Endothelial cell of umbilical vein (primary cell): ENCODE measurements at regions not wholly inside any gene's neighbourhood (a gene's known extent, or its start where the extent isn't known, plus 50 kb on each side); places are given as distances from the start of the nearest gene placed in this dataset.

ENCODE experiments used
- BruUV-seq: library from RNA; stranded (reverse); fragments of 400-500 nt; replicated peaks from 2 replicates; lab custom pipeline; 2021; lab: Mats Ljungman, UMichigan
- CTCF ChIA-PET: fragments of 300-600, 350-600 bp; sonication (Branson Sonifier 250); formaldehyde crosslinking; loops from one replicate; lab custom pipeline; 2021; ENCODE audit warnings: antibody characterized with exemption, inconsistent platforms; lab: Charles Lee
- POLR2A ChIA-PET: fragments of 300-600, 350-600 bp; sonication (Branson Sonifier 250); formaldehyde crosslinking; loops from one replicate; lab custom pipeline; 2021; ENCODE audit warnings: antibody characterized with exemption, inconsistent platforms; lab: Charles Lee
- DNase-seq: peaks from one replicate; pipeline ENCODE4 v3.0.0-alpha.2; 2011; ENCODE audit warnings: low read depth, low spot score
- FAIRE-seq: peaks from 2 replicates; lab custom pipeline; 2011; peaks lifted over from hg19 to GRCh38; lab: Jason Lieb, UNC
- H2AFZ ChIP-seq: 2 replicates; pipeline ENCODE4 v1.6.0; 2012; ENCODE audit warnings: low read depth, low read length, control low read depth, inconsistent platforms
- H3K27ac ChIP-seq: 2 replicates; pipeline ENCODE4 v1.5.1; 2011; ENCODE audit warnings: low read depth, mild to moderate bottlenecking, control low read depth, low read length, moderate library complexity; ENCODE audit not compliant: insufficient read depth
- H3K27me3 ChIP-seq, 2 experiments: 2 replicates each; pipeline versions ENCODE4 v1.6.0 to v1.6.1; 2011; ENCODE audit warnings: low read length in 2 of 2, mixed read lengths in 1 of 2; ENCODE audit not compliant: control insufficient read depth in 2 of 2, insufficient read depth in 2 of 2
- H3K36me3 ChIP-seq, 2 experiments: 2 replicates in 1 of 2; 3 replicates in 1 of 2; pipeline ENCODE4 v1.5.1; 2011; ENCODE audit warnings: low read length in 2 of 2, mild to moderate bottlenecking in 1 of 2, moderate library complexity in 1 of 2; ENCODE audit not compliant: control insufficient read depth in 2 of 2, insufficient read depth in 2 of 2; ENCODE audit errors: extremely low read depth in 1 of 2
- H3K4me1 ChIP-seq: 3 replicates; pipeline ENCODE4 v1.5.1; 2011; ENCODE audit warnings: mild to moderate bottlenecking, low read length; ENCODE audit not compliant: control insufficient read depth, insufficient read depth; ENCODE audit errors: extremely low read depth
- H3K4me2 ChIP-seq: 2 replicates; pipeline ENCODE4 v1.6.1; 2011; ENCODE audit warnings: low read length, control low read depth, mixed read lengths; ENCODE audit not compliant: insufficient read depth
- H3K4me3 ChIP-seq, 3 experiments: fragments of 200-600 bp in 1 of 3; sonication (generic), shearing (Covaris generic) in 1 of 3; replicated peaks in 1 of 3; 2 replicates each; pipeline ENCODE4 v1.5.1; 2011 to 2016; ENCODE audit warnings: control low read depth in 3 of 3, low read length in 3 of 3, mild to moderate bottlenecking in 2 of 3, inconsistent platforms in 1 of 3, low read depth in 1 of 3, moderate library complexity in 1 of 3; ENCODE audit not compliant: insufficient read depth in 1 of 3
- H3K79me2 ChIP-seq: 2 replicates; pipeline ENCODE4 v1.6.0; 2012; ENCODE audit warnings: low read length, inconsistent platforms; ENCODE audit not compliant: control insufficient read depth, insufficient read depth
- H3K9ac ChIP-seq: replicated peaks from 2 replicates; pipeline ENCODE3; 2011; ENCODE audit warnings: low read length, control low read depth; ENCODE audit not compliant: insufficient read depth; ENCODE audit errors: extremely low read depth
- H3K9me1 ChIP-seq: replicated peaks from 3 replicates; pipeline ENCODE4 v1.6.0; 2011; ENCODE audit warnings: mild to moderate bottlenecking, low read length; ENCODE audit not compliant: control insufficient read depth, insufficient read depth; ENCODE audit errors: extremely low read depth
- H3K9me3 ChIP-seq: replicated peaks from 2 replicates; pipeline ENCODE4 v1.5.1; 2012; ENCODE audit warnings: low read length, inconsistent platforms; ENCODE audit not compliant: control insufficient read depth, insufficient read depth
- H4K20me1 ChIP-seq: replicated peaks from 2 replicates; pipeline ENCODE3; 2011; ENCODE audit warnings: mild to moderate bottlenecking, low read length; ENCODE audit not compliant: control insufficient read depth, insufficient read depth; ENCODE audit errors: extremely low read depth
- EZH2 ChIP-seq: IDR thresholded peaks from 2 replicates; pipeline ENCODE4 v1.6.1; 2012; ENCODE audit warnings: borderline replicate concordance, low read depth, mild to moderate bottlenecking, moderate library complexity, low read length, inconsistent platforms; ENCODE audit not compliant: severe bottlenecking
- FOS ChIP-seq: IDR thresholded peaks from 2 replicates; pipeline ENCODE4 v1.6.1; 2011; ENCODE audit warnings: mild to moderate bottlenecking, low read length, moderate library complexity, borderline replicate concordance; ENCODE audit not compliant: insufficient read depth
- GATA2 ChIP-seq: IDR thresholded peaks from 2 replicates; pipeline ENCODE4 v1.7.0; 2011; ENCODE audit warnings: low read depth, mild to moderate bottlenecking, moderate library complexity, mixed read lengths, low read length; ENCODE audit not compliant: insufficient read length, insufficient read depth
- JUN ChIP-seq: IDR thresholded peaks from 2 replicates; pipeline ENCODE4 v1.6.1; 2011; ENCODE audit warnings: borderline replicate concordance, low read depth; ENCODE audit not compliant: insufficient read length, insufficient read depth
- MYC ChIP-seq: IDR thresholded peaks from one replicate; pipeline ENCODE4 v1.6.1; 2011; ENCODE audit warnings: mild to moderate bottlenecking, low read depth, low read length
- POLR2A ChIP-seq: IDR thresholded peaks from 2 replicates; pipeline ENCODE4 v1.6.1; 2012; ENCODE audit warnings: low read depth, mild to moderate bottlenecking, control low read depth, low read length
- dilution Hi-C: fragments of 300-500 bp; cut with MboI; formaldehyde crosslinking; loops from one replicate; pipeline ENCODE4 v1.15.0; 2019; ENCODE audit warnings: low sequenced_read_pairs; ENCODE audit not compliant: extremely low pct_ligation_motif_present
- intact Hi-C: fragments of 100-400 bp; cut with micrococcal nuclease; formaldehyde crosslinking; loops from one replicate; pipeline ENCODE4 v1.10.0; 2022
- TF ChIP-seq, protein P1 (sequence below), 2 donors: IDR thresholded peaks; 1 replicate in 1 of 2; 2 replicates in 1 of 2; pipeline ENCODE4 v1.5.1; 2011; ENCODE audit warnings: low read length in 2 of 2, mild to moderate bottlenecking in 2 of 2, moderate library complexity in 2 of 2, control low read depth in 1 of 2, inconsistent platforms in 1 of 2, low read depth in 1 of 2; ENCODE audit not compliant: insufficient read depth in 1 of 2; ENCODE audit errors: extremely low read depth in 1 of 2

DNA sequence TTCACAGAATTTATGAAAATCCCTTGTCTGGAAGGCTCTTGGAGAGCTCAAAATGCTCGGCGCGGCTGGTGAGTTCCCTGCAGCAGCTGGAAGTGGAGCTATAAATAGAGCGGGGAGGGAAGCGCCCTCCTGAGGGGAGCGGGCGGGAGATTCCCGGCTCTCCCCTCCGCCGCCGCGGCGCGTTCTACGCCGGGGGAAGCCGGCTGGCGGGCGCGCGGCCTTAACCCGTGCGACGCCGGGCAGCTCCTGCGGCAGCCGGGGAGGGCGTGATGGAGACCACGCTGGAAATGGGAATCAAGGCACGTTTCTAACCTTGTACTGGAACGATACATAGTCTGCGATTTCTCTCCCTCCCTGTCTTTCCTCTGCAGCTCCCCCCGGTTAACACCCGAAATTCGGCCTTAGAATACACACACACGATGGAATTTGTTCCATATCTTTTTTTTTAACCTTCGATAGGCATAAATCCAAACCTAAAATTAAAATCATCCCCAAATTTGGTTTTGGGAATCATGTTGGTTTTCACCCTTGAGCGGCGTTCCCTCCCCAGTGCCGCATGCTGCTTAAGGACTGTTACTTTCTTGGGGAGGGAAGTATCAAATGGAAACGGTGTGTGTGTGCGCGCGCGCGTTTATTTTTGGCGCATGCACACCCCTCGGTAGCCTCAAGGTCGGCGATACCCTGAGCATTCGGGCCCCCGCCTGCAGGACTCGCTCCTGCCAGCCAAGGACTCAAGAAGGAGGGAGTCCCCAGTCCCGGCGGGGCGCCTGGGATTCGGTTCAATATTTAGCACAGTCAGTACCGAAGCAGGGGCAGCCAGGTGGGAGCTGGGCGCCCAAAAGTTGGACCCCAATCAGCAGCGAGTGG, 306.3 kb upstream of the KCNN2 start:
- FAIRE-seq: no peak
- intact Hi-C loops (no loop called here), dilution Hi-C loops (no loop called here)
- no TSS peak for BruUV-seq
- Histone ChIP-seq H3K4me1 (no peaks in the 10 kb centered on the region), H3K79me2 (no peaks in the 10 kb centered on the region), H3K4me2 (peak overlapping the region; percentile 13), H3K36me3 (no peaks in the 10 kb centered on the region), H3K27ac (no peak overlapping the region), H3K4me3 (peak overlapping the region in 1 of 3 experiments; percentile 1), H2AFZ (no peak overlapping the region), H4K20me1 (no peaks in the 10 kb centered on the region), H3K9ac (no peak overlapping the region), H3K9me3 (no peaks in the 10 kb centered on the region), H3K27me3 (peaks cover 35 to 40% of the 10 kb centered on the region in 2 experiments), H3K9me1 (no peaks in the 10 kb centered on the region)
- ChIA-PET CTCF (interaction anchor here (1.2 kb wide), 1 partner anchor 444 kb away, joined by 3 read pairs; no protein-coding TSS in a partner anchor), POLR2A (no interaction called here)
- peak; percentile 24 for DNase-seq
- no peak for TF ChIP-seq FOS
- TF ChIP-seq MYC: no peak
- TF ChIP-seq GATA2: no peak
- TF ChIP-seq EZH2: peak; percentile 53

DNA sequence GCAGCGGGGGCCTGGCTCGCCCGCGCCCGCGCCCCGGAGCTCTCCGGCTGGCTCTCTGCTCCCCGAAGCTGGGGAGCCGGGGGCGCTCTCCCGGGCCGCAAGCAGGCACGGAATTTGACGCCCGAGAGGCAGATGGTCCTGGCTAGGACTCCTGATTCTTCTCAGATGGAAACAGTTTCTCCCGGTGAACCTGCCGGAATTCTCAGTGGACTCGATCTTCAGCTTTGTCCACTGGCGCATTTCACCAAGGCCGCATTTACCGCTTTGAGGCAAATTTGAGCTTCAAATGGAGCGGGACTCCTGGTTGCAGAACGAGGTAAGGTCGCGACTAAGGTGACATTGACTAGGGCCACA, 305.7 kb upstream of the KCNN2 start:
- H3K4me1 ChIP-seq: no peaks in the 10 kb centered on the region
- no peak overlapping the region for H2AFZ ChIP-seq
- intact Hi-C loops (no loop called here), dilution Hi-C loops (no loop called here)
- FAIRE-seq: no peak
- no peaks in the 10 kb centered on the region for H3K36me3 ChIP-seq
- H3K4me2 ChIP-seq: no peak overlapping the region
- CTCF ChIA-PET: no interaction called here
- H3K4me3 ChIP-seq: no peak overlapping the region
- H3K9me3 ChIP-seq: no peaks in the 10 kb centered on the region
- H3K79me2 ChIP-seq: no peaks in the 10 kb centered on the region
- H4K20me1 ChIP-seq: no peaks in the 10 kb centered on the region
- H3K27ac ChIP-seq: no peak overlapping the region
- no TSS peak for BruUV-seq
- TF ChIP-seq MYC (no peak), POLR2A (no peak), EZH2 (no peak), FOS (no peak), GATA2 (no peak), JUN (no peak)
- TF ChIP-seq, protein P1, sequence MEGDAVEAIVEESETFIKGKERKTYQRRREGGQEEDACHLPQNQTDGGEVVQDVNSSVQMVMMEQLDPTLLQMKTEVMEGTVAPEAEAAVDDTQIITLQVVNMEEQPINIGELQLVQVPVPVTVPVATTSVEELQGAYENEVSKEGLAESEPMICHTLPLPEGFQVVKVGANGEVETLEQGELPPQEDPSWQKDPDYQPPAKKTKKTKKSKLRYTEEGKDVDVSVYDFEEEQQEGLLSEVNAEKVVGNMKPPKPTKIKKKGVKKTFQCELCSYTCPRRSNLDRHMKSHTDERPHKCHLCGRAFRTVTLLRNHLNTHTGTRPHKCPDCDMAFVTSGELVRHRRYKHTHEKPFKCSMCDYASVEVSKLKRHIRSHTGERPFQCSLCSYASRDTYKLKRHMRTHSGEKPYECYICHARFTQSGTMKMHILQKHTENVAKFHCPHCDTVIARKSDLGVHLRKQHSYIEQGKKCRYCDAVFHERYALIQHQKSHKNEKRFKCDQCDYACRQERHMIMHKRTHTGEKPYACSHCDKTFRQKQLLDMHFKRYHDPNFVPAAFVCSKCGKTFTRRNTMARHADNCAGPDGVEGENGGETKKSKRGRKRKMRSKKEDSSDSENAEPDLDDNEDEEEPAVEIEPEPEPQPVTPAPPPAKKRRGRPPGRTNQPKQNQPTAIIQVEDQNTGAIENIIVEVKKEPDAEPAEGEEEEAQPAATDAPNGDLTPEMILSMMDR (IDR thresholded peaks at IDR 0.05; ENCODE audit: extremely low read depth in 1 of 2, insufficient read depth in 1 of 2, low read depth in 1 of 2, low read length in 2 of 2): no peak
- DNase-seq: no peak
- POLR2A ChIA-PET: no interaction called here
- H3K27me3 ChIP-seq: peaks cover 35 to 40% of the 10 kb centered on the region in 2 experiments
- H3K9ac ChIP-seq: no peak overlapping the region
- no peaks in the 10 kb centered on the region for H3K9me1 ChIP-seq
